Neural cell (in vitro differentiated cells): ENCODE measurements at regions not wholly inside any gene's neighbourhood (a gene's known extent, or its start where the extent isn't known, plus 50 kb on each side); places are given as distances from the start of the nearest gene placed in this dataset.
"Not testable (repeated sequence)": the region's sequence is repeated elsewhere in the genome, so short reads cannot be mapped to it uniquely, and the experiment has no call there.

Experiments
- H2AFZ ChIP-seq: fragments of 200-600, 300-800 bp; sonication (generic), shearing (Covaris generic); 2 replicates; pipeline ENCODE4 v1.6.0; 2014; ENCODE audit warnings: low read depth, mild to moderate bottlenecking, antibody characterized with exemption, low read length, moderate library complexity
- H3F3A ChIP-seq: fragments of 200-600 bp; shearing (Covaris generic); 2 replicates; pipeline ENCODE4 v1.6.1; 2016; ENCODE audit warnings: mild to moderate bottlenecking, moderate library complexity, mixed read lengths, antibody characterized with exemption, low read length; ENCODE audit not compliant: insufficient read depth, poor library complexity, severe bottlenecking
- H3K27ac ChIP-seq: fragments of 200-600, 300-800 bp; sonication (generic), shearing (Covaris generic); 2 replicates; pipeline ENCODE4 v1.5.1; 2014; ENCODE audit warnings: mild to moderate bottlenecking, low read length, moderate library complexity
- H3K27me3 ChIP-seq: fragments of 300-800, 200-600 bp; sonication (generic), shearing (Covaris generic); 2 replicates; pipeline ENCODE4 v1.6.0; 2014; ENCODE audit warnings: mild to moderate bottlenecking, low read depth, low read length, moderate library complexity; ENCODE audit not compliant: insufficient read depth
- H3K36me3 ChIP-seq: fragments of 300-800, 200-600 bp; sonication (generic), shearing (Covaris generic); 2 replicates; pipeline ENCODE4 v1.5.1; 2014; ENCODE audit warnings: mild to moderate bottlenecking, antibody characterized with exemption, low read length, moderate library complexity; ENCODE audit not compliant: insufficient read depth
- H3K4me2 ChIP-seq: fragments of 300-800, 200-600 bp; sonication (generic), shearing (Covaris generic); 2 replicates; pipeline ENCODE4 v1.6.0; 2014; ENCODE audit warnings: mild to moderate bottlenecking, low read length
- H3K4me3 ChIP-seq: fragments of 300-800, 200-600 bp; sonication (generic), shearing (Covaris generic); 2 replicates; pipeline ENCODE4 v1.5.1; 2014; ENCODE audit warnings: mild to moderate bottlenecking, low read length, moderate library complexity
- H3K79me2 ChIP-seq: fragments of 200-600 bp; shearing (Covaris generic); replicated peaks from 2 replicates; pipeline ENCODE4 v1.6.0; 2014; ENCODE audit warnings: mild to moderate bottlenecking, low read length, moderate library complexity; ENCODE audit not compliant: insufficient read depth
- H3K9ac ChIP-seq: fragments of 300-800, 200-600 bp; sonication (generic), shearing (Covaris generic); 2 replicates; pipeline ENCODE4 v1.6.1; 2016; ENCODE audit warnings: mild to moderate bottlenecking, low read length, mixed read lengths
- H3K9me2 ChIP-seq: fragments of 200-600 bp; shearing (Covaris generic); 2 replicates; pipeline ENCODE4 v1.6.1; 2016; ENCODE audit warnings: mild to moderate bottlenecking, low read length, mixed read lengths; ENCODE audit not compliant: insufficient read depth
- H3K9me3 ChIP-seq: fragments of 200-600, 300-800 bp; sonication (generic), shearing (Covaris generic); 2 replicates; pipeline ENCODE4 v1.6.1; 2016; ENCODE audit warnings: mild to moderate bottlenecking, mixed run types, low read length, moderate library complexity, mixed read lengths
- H4K20me1 ChIP-seq: fragments of 200-600 bp; shearing (Covaris generic); 2 replicates; pipeline ENCODE4 v1.6.1; 2016; ENCODE audit warnings: mild to moderate bottlenecking, mixed run types; ENCODE audit not compliant: insufficient read depth
- CTCF ChIP-seq: fragments of 450-650 bp; IDR thresholded peaks from 2 replicates; pipeline ENCODE4 v1.5.1; 2014; ENCODE audit warnings: antibody characterized with exemption, mild to moderate bottlenecking, moderate library complexity; ENCODE audit not compliant: poor library complexity, severe bottlenecking
- EP300 ChIP-seq: fragments of 450-650 bp; conservative IDR thresholded peaks from 2 replicates; pipeline ENCODE4 v1.6.1; 2014; ENCODE audit warnings: antibody characterized with exemption, mild to moderate bottlenecking, moderate library complexity; ENCODE audit not compliant: poor library complexity, severe bottlenecking
- EZH2 ChIP-seq: fragments of 200-600, 300-800 bp; shearing (Covaris generic), sonication (generic); IDR thresholded peaks from 2 replicates; pipeline ENCODE4 v1.6.1; 2014; ENCODE audit warnings: antibody characterized with exemption, low read length, borderline replicate concordance, mild to moderate bottlenecking; ENCODE audit not compliant: insufficient read depth, poor library complexity, severe bottlenecking
- MXI1 ChIP-seq: fragments of 450-650 bp; conservative IDR thresholded peaks from 2 replicates; pipeline ENCODE4 v1.6.1; 2014; ENCODE audit warnings: antibody characterized with exemption, mild to moderate bottlenecking; ENCODE audit not compliant: poor library complexity, severe bottlenecking
- POLR2AphosphoS5 ChIP-seq: IDR thresholded peaks from 2 replicates; pipeline ENCODE4 v1.6.1; 2012
- RAD21 ChIP-seq: fragments of 450-650 bp; conservative IDR thresholded peaks from 2 replicates; pipeline ENCODE4 v1.6.1; 2014; ENCODE audit warnings: antibody characterized with exemption, mild to moderate bottlenecking, moderate library complexity
- REST ChIP-seq: IDR thresholded peaks from 2 replicates; pipeline ENCODE4 v1.6.1; 2012; ENCODE audit warnings: borderline replicate concordance
- SMC3 ChIP-seq: fragments of 450-650 bp; conservative IDR thresholded peaks from 2 replicates; pipeline ENCODE4 v1.6.1; 2014; ENCODE audit warnings: antibody characterized with exemption, mild to moderate bottlenecking, moderate library complexity; ENCODE audit not compliant: poor library complexity
- TAF1 ChIP-seq: IDR thresholded peaks from 2 replicates; pipeline ENCODE4 v1.6.1; 2012; ENCODE audit warnings: low read depth

GRCh38 chr4:115213716-115214115, 100.3 kb upstream of the NDST4 start:
- Histone ChIP-seq H3K9me2 (no peaks in the 10 kb centered on the region), H3K9me3 (no peaks in the 10 kb centered on the region), H3K9ac (no peak overlapping the region), H3K36me3 (no peaks in the 10 kb centered on the region), H3K27me3 (no peaks in the 10 kb centered on the region), H3F3A (no peaks in the 10 kb centered on the region), H2AFZ (no peak overlapping the region), H3K79me2 (no peaks in the 10 kb centered on the region), H4K20me1 (no peaks in the 10 kb centered on the region), H3K4me3 (no peak overlapping the region), H3K4me2 (no peak overlapping the region), H3K27ac (no peak overlapping the region)
- TF ChIP-seq EZH2 (no peak), RAD21 (no peak), REST (no peak), SMC3 (no peak), CTCF (no peak), POLR2AphosphoS5 (no peak), EP300 (no peak), MXI1 (no peak), TAF1 (no peak)

- no peaks in the 10 kb centered on the region for H3K9me3 ChIP-seq
- H3F3A ChIP-seq = no peaks in the 10 kb centered on the region
- H2AFZ ChIP-seq = no peak overlapping the region
- H3K79me2 ChIP-seq = no peaks in the 10 kb centered on the region
- no peak overlapping the region for H3K4me2 ChIP-seq
- no peak overlapping the region for H3K27ac ChIP-seq
- H3K9ac ChIP-seq = no peak overlapping the region
- H3K9me2 ChIP-seq = no peaks in the 10 kb centered on the region
- no peaks in the 10 kb centered on the region for H4K20me1 ChIP-seq
- H3K4me3 ChIP-seq = no peak overlapping the region
- H3K36me3 ChIP-seq = no peaks in the 10 kb centered on the region
- no peaks in the 10 kb centered on the region for H3K27me3 ChIP-seq
- TF ChIP-seq CTCF (no peak), TAF1 (no peak), MXI1 (no peak), EZH2 (no peak), RAD21 (no peak), REST (no peak), POLR2AphosphoS5 (no peak), EP300 (no peak)
Measured at GRCh38 chr4:115201042-115201330, 87.6 kb upstream of the NDST4 start.

- H3K79me2 ChIP-seq, H3K9me2 ChIP-seq, H3K36me3 ChIP-seq, H3F3A ChIP-seq, H4K20me1 ChIP-seq, H3K4me3 ChIP-seq, H2AFZ ChIP-seq, H3K27me3 ChIP-seq, H3K9me3 ChIP-seq, H3K27ac ChIP-seq, H3K9ac ChIP-seq, H3K4me2 ChIP-seq: not testable (repeated sequence)
Measured at GRCh38 chr4:115200201-115201041, 87.0 kb upstream of the NDST4 start.
